Esophagus squamous epithelium (tissue), 4 donors: ENCODE measurements at regions not wholly inside any gene's neighbourhood (a gene's known extent, or its start where the extent isn't known, plus 50 kb on each side); places are given as distances from the start of the nearest gene placed in this dataset.

Source experiments
- CTCF ChIP-seq, 6 experiments: fragments of 450-650 bp in 4 of 6; fragments of 200-600 bp in 2 of 6; sonication (generic) in 2 of 6; IDR thresholded peaks; one replicate each; pipeline ENCODE4 v1.5.1; 2016 to 2019; ENCODE audit warnings: antibody characterized with exemption in 6 of 6, mild to moderate bottlenecking in 4 of 6, moderate library complexity in 4 of 6
- POLR2A ChIP-seq, 4 donors: fragments of 450-650 bp; IDR thresholded peaks; one replicate each; pipeline ENCODE4 v1.6.1; 2017; ENCODE audit warnings: antibody characterized with exemption in 4 of 4, mild to moderate bottlenecking in 4 of 4, moderate library complexity in 3 of 4

GRCh38 chr19:29302002-29302928, 89.3 kb upstream of the UQCRFS1 start:
- no peak for TF ChIP-seq POLR2A (IDR thresholded peaks at IDR 0.05)
- no peak for TF ChIP-seq CTCF (IDR thresholded peaks at IDR 0.05)
